ENCODE measurements at regions not wholly inside any gene's neighbourhood (a gene's known extent, or its start where the extent isn't known, plus 50 kb on each side); places are given as distances from the start of the nearest gene placed in this dataset.
"Not testable (repeated sequence)": the region's sequence is repeated elsewhere in the genome, so short reads cannot be mapped to it uniquely, and the experiment has no call there.

GRCh38 chr10:78600121-78600665 is 468.6 kb upstream of the ZMIZ1 start:
- DNase-seq (ENCODE audit: low read depth in 1 of 2, low spot score in 1 of 2), result no peak

GRCh38 chr10:78600740-78601139 is 468.0 kb upstream of the ZMIZ1 start:
- DNase-seq (ENCODE audit: low read depth in 1 of 2, low spot score in 1 of 2), result no peak

GRCh38 chr10:78602201-78602932 is 466.4 kb upstream of the ZMIZ1 start:
- DNase-seq (ENCODE audit: low read depth in 1 of 2, low spot score in 1 of 2), result no peak

GRCh38 chr10:78604286-78604685 is 464.5 kb upstream of the ZMIZ1 start:
- no peak for DNase-seq (ENCODE audit: low read depth in 1 of 2, low spot score in 1 of 2)

- no peak for DNase-seq (ENCODE audit: low read depth in 1 of 2, low spot score in 1 of 2)
These were observed 464.0 kb upstream of the ZMIZ1 start for GRCh38 chr10:78604721-78605120.

GRCh38 chr10:78605800-78606350 is 462.9 kb upstream of the ZMIZ1 start:
- no peak for DNase-seq (ENCODE audit: low read depth in 1 of 2, low spot score in 1 of 2)

- not testable (repeated sequence) for DNase-seq (ENCODE audit: low read depth in 1 of 2, low spot score in 1 of 2)
These were observed 462.0 kb upstream of the ZMIZ1 start for GRCh38 chr10:78606766-78607165.

- no peak for DNase-seq (ENCODE audit: low read depth in 1 of 2, low spot score in 1 of 2)
These were observed 458.8 kb upstream of the ZMIZ1 start for GRCh38 chr10:78609976-78610375.

- no peak for DNase-seq (ENCODE audit: low read depth in 1 of 2, low spot score in 1 of 2)
These were observed 455.6 kb upstream of the ZMIZ1 start for GRCh38 chr10:78613132-78613531.

GRCh38 chr10:78614267-78614666 is 454.5 kb upstream of the ZMIZ1 start:
- no peak for DNase-seq (ENCODE audit: low read depth in 1 of 2, low spot score in 1 of 2)

- no peak for DNase-seq (ENCODE audit: low read depth in 1 of 2, low spot score in 1 of 2)
These were observed 454.0 kb upstream of the ZMIZ1 start for GRCh38 chr10:78614744-78615143.

GRCh38 chr10:78616125-78616695 is 452.6 kb upstream of the ZMIZ1 start:
- DNase-seq (ENCODE audit: low read depth in 1 of 2, low spot score in 1 of 2), result no peak

GRCh38 chr10:78617115-78617514 is 451.7 kb upstream of the ZMIZ1 start:
- DNase-seq (ENCODE audit: low read depth in 1 of 2, low spot score in 1 of 2), result no peak

- no peak for DNase-seq (ENCODE audit: low read depth in 1 of 2, low spot score in 1 of 2)
These were observed 451.1 kb upstream of the ZMIZ1 start for GRCh38 chr10:78617631-78618030.

- no peak for DNase-seq (ENCODE audit: low read depth in 1 of 2, low spot score in 1 of 2)
These were observed 450.7 kb upstream of the ZMIZ1 start for GRCh38 chr10:78618050-78618449.

- DNase-seq (ENCODE audit: low read depth in 1 of 2, low spot score in 1 of 2), result no peak
These were observed 449.5 kb upstream of the ZMIZ1 start for GRCh38 chr10:78619115-78619851.

GRCh38 chr10:78619896-78620295 is 448.9 kb upstream of the ZMIZ1 start:
- no peak for DNase-seq (ENCODE audit: low read depth in 1 of 2, low spot score in 1 of 2)

GRCh38 chr10:78620985-78621799 is 447.6 kb upstream of the ZMIZ1 start:
- no peak for DNase-seq (ENCODE audit: low read depth in 1 of 2, low spot score in 1 of 2)

GRCh38 chr10:78623578-78624215 is 445.1 kb upstream of the ZMIZ1 start:
- no peak for DNase-seq (ENCODE audit: low read depth in 1 of 2, low spot score in 1 of 2)

- no peak for DNase-seq (ENCODE audit: low read depth in 1 of 2, low spot score in 1 of 2)
These were observed 444.0 kb upstream of the ZMIZ1 start for GRCh38 chr10:78624791-78625190.

Measured in activated T-helper 1 cell treated with anti-CD3 and anti-CD28 coated beads, Interleukin-2, amount 50 U/mL, for 16 hours (primary cell).